ENCODE measurements at regions not wholly inside any gene's neighbourhood (a gene's known extent, or its start where the extent isn't known, plus 50 kb on each side); places are given as distances from the start of the nearest gene placed in this dataset.

GRCh38 chr12:59321278-59321677, 274.6 kb upstream of the SLC16A7 start:
- Histone ChIP-seq H3F3A (ENCODE audit: insufficient read depth, low read length) (no peaks in the 10 kb centered on the region), H4K20me1 (ENCODE audit: insufficient read depth, low read length) (no peaks in the 10 kb centered on the region), H3K9ac (ENCODE audit: low read length) (no peak overlapping the region), H3K4me2 (ENCODE audit: low read length) (no peak overlapping the region), H3K79me2 (ENCODE audit: insufficient read depth, low read length) (no peaks in the 10 kb centered on the region), H3K9me2 (ENCODE audit: low read depth, low read length) (no peaks in the 10 kb centered on the region), H3K27ac (ENCODE audit: low read depth, low read length, poor library complexity, severe bottlenecking) (no peak overlapping the region), H3K4me1 (ENCODE audit: insufficient read depth, low read length, severe bottlenecking) (no peaks in the 10 kb centered on the region), H2AFZ (ENCODE audit: low read length) (no peak overlapping the region), H3K4me3 (ENCODE audit: low read depth, low read length, poor library complexity, severe bottlenecking) (no peak overlapping the region), H3K36me3 (ENCODE audit: insufficient read depth, low read length) (no peaks in the 10 kb centered on the region), H3K9me3 (ENCODE audit: low read length) (no peaks in the 10 kb centered on the region), H3K27me3 (ENCODE audit: insufficient read depth, low read length) (no peaks in the 10 kb centered on the region)
- TF ChIP-seq CTCF (IDR thresholded peaks at IDR 0.05; ENCODE audit: low read length) (no peak), EZH2 (IDR thresholded peaks at IDR 0.05; ENCODE audit: borderline replicate concordance, low read length) (no peak)

- H3K9me2 ChIP-seq (ENCODE audit: low read depth, low read length): no peaks in the 10 kb centered on the region
- no peaks in the 10 kb centered on the region for H3F3A ChIP-seq (ENCODE audit: insufficient read depth, low read length)
- H3K27ac ChIP-seq (ENCODE audit: low read depth, low read length, poor library complexity, severe bottlenecking): no peak overlapping the region
- no peak overlapping the region for H3K4me2 ChIP-seq (ENCODE audit: low read length)
- H3K36me3 ChIP-seq (ENCODE audit: insufficient read depth, low read length): no peaks in the 10 kb centered on the region
- no peak overlapping the region for H3K9ac ChIP-seq (ENCODE audit: low read length)
- H3K79me2 ChIP-seq (ENCODE audit: insufficient read depth, low read length): no peaks in the 10 kb centered on the region
- no peak overlapping the region for H3K4me3 ChIP-seq (ENCODE audit: low read depth, low read length, poor library complexity, severe bottlenecking)
- no peaks in the 10 kb centered on the region for H3K4me1 ChIP-seq (ENCODE audit: insufficient read depth, low read length, severe bottlenecking)
- H2AFZ ChIP-seq (ENCODE audit: low read length): no peak overlapping the region
- no peaks in the 10 kb centered on the region for H3K27me3 ChIP-seq (ENCODE audit: insufficient read depth, low read length)
- H4K20me1 ChIP-seq (ENCODE audit: insufficient read depth, low read length): no peaks in the 10 kb centered on the region
- TF ChIP-seq CTCF (IDR thresholded peaks at IDR 0.05; ENCODE audit: low read length) (no peak), EZH2 (IDR thresholded peaks at IDR 0.05; ENCODE audit: borderline replicate concordance, low read length) (no peak)
- H3K9me3 ChIP-seq (ENCODE audit: low read length): no peaks in the 10 kb centered on the region
Observed at GRCh38 chr12:59320112-59320511, 275.7 kb upstream of the SLC16A7 start.

- H3K27ac ChIP-seq (ENCODE audit: low read depth, low read length, poor library complexity, severe bottlenecking): no peak overlapping the region
- no peak for TF ChIP-seq CTCF (IDR thresholded peaks at IDR 0.05; ENCODE audit: low read length)
- TF ChIP-seq EZH2 (IDR thresholded peaks at IDR 0.05; ENCODE audit: borderline replicate concordance, low read length): no peak
Observed at GRCh38 chr12:59318940-59319339, 276.9 kb upstream of the SLC16A7 start.

More at GRCh38 chr12:59318940-59319339, 276.9 kb upstream of the SLC16A7 start:
- no peak overlapping the region for H3K4me2 ChIP-seq (ENCODE audit: low read length)
- no peak overlapping the region for H3K9ac ChIP-seq (ENCODE audit: low read length)
- no peaks in the 10 kb centered on the region for H3F3A ChIP-seq (ENCODE audit: insufficient read depth, low read length)
- no peaks in the 10 kb centered on the region for H3K36me3 ChIP-seq (ENCODE audit: insufficient read depth, low read length)
- H4K20me1 ChIP-seq (ENCODE audit: insufficient read depth, low read length): no peaks in the 10 kb centered on the region
- no peaks in the 10 kb centered on the region for H3K4me1 ChIP-seq (ENCODE audit: insufficient read depth, low read length, severe bottlenecking)
- no peaks in the 10 kb centered on the region for H3K9me3 ChIP-seq (ENCODE audit: low read length)
- no peaks in the 10 kb centered on the region for H3K9me2 ChIP-seq (ENCODE audit: low read depth, low read length)
- H3K79me2 ChIP-seq (ENCODE audit: insufficient read depth, low read length): no peaks in the 10 kb centered on the region
- H3K4me3 ChIP-seq (ENCODE audit: low read depth, low read length, poor library complexity, severe bottlenecking): no peak overlapping the region
- H3K27me3 ChIP-seq (ENCODE audit: insufficient read depth, low read length): no peaks in the 10 kb centered on the region
- H2AFZ ChIP-seq (ENCODE audit: low read length): no peak overlapping the region

Data from OCI-LY1 (cell line).